WTC11 (cell line): ENCODE measurements at regions not wholly inside any gene's neighbourhood (a gene's known extent, or its start where the extent isn't known, plus 50 kb on each side); places are given as distances from the start of the nearest gene placed in this dataset.

Experiments used
- E2F4 ChIP-seq: sonication (generic); formaldehyde crosslinking; IDR thresholded peaks from 2 replicates; pipeline ENCODE4 v1.8.1; 2022; ENCODE audit warnings: low read depth, mild to moderate bottlenecking, moderate library complexity, missing genetic modification reagents, borderline replicate concordance
- JAZF1 ChIP-seq: fragments of 250-450 bp; sonication (Bioruptor Pico); IDR thresholded peaks from 2 replicates; pipeline ENCODE4 v1.9.0; 2021; ENCODE audit warnings: moderate library complexity, mild to moderate bottlenecking, inconsistent platforms

DNA sequence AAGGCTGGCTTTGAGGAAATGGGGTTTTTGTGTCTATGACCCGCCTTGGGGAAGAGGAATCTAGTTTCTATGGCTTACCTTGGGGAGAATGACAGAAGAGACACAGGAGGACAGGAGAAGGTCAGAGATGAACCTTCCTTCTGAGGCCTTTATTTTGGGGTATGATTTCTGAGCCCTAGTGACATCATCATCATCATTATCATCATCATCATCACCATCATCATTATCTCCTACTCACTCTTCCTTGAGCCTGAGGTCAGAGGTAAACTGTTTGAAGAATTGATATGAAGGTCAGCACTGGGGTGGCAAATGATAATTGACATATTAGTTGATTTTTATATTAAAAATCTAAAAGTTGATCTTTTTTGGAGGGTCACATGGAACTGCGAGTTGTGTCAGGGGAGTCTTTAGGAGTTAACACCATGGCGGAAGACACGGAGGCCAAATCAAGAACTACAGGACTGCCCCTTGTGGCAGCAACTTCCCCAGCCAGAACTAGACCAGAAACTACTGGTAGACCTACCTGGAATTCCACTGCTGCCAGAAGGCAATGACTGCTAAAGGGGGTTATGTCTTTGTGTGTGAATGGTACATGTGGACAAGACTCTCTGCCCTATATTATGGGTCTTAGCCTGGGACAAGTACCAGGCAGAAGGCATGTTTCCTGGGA lies 49.8 kb upstream of the WLS start (continued):
- TF ChIP-seq E2F4 (CRISPR knock-in tag) (no peak), JAZF1 (CRISPR knock-in tag) (no peak)
